RWPE2 (cell line): ENCODE measurements at regions not wholly inside any gene's neighbourhood (a gene's known extent, or its start where the extent isn't known, plus 50 kb on each side); places are given as distances from the start of the nearest gene placed in this dataset.

Experiments
- ATAC-seq: fragments of 200-7000 bp; cut with Tn5 transposase; 3 replicates; pipeline ENCODE4 v1.9.1; 2021; ENCODE audit warnings: low read depth
- DNase-seq: peaks from one replicate; pipeline ENCODE4 v3.0.0-alpha.2; 2020; ENCODE audit warnings: low spot score
- H3K27ac ChIP-seq: fragments of 450-650 bp; 2 replicates; pipeline ENCODE4 v1.5.1; 2017; ENCODE audit warnings: mild to moderate bottlenecking; ENCODE audit not compliant: poor library complexity, severe bottlenecking
- H3K27me3 ChIP-seq: fragments of 250-450 bp; sonication (Bioruptor Pico); 2 replicates; pipeline ENCODE4 v1.5.1; 2021; ENCODE audit warnings: mild to moderate bottlenecking, moderate library complexity; ENCODE audit not compliant: insufficient read depth, poor library complexity, severe bottlenecking
- H3K36me3 ChIP-seq: fragments of 250-450 bp; sonication (Bioruptor Pico); 2 replicates; pipeline ENCODE4 v1.5.1; 2020; ENCODE audit warnings: low read depth, mild to moderate bottlenecking, moderate library complexity
- H3K4me1 ChIP-seq: fragments of 250-450 bp; sonication (Bioruptor Pico); 2 replicates; pipeline ENCODE4 v1.5.1; 2021; ENCODE audit warnings: mild to moderate bottlenecking, moderate library complexity; ENCODE audit not compliant: insufficient read depth, poor library complexity, severe bottlenecking
- H3K4me3 ChIP-seq: fragments of 250-450 bp; sonication (Bioruptor Pico); 2 replicates; pipeline ENCODE4 v1.5.1; 2021; ENCODE audit warnings: mild to moderate bottlenecking, moderate library complexity; ENCODE audit not compliant: severe bottlenecking
- H3K9me3 ChIP-seq: fragments of 250-450 bp; sonication (Bioruptor Pico); 2 replicates; pipeline ENCODE4 v1.5.1; 2021; ENCODE audit warnings: mild to moderate bottlenecking, moderate library complexity; ENCODE audit not compliant: severe bottlenecking
- TF ChIP-seq, protein P1 (sequence below): fragments of 450-650 bp; IDR thresholded peaks from one replicate; pipeline ENCODE4 v1.5.1; 2017; ENCODE audit warnings: mild to moderate bottlenecking, moderate library complexity; ENCODE audit not compliant: poor library complexity, severe bottlenecking

DNA sequence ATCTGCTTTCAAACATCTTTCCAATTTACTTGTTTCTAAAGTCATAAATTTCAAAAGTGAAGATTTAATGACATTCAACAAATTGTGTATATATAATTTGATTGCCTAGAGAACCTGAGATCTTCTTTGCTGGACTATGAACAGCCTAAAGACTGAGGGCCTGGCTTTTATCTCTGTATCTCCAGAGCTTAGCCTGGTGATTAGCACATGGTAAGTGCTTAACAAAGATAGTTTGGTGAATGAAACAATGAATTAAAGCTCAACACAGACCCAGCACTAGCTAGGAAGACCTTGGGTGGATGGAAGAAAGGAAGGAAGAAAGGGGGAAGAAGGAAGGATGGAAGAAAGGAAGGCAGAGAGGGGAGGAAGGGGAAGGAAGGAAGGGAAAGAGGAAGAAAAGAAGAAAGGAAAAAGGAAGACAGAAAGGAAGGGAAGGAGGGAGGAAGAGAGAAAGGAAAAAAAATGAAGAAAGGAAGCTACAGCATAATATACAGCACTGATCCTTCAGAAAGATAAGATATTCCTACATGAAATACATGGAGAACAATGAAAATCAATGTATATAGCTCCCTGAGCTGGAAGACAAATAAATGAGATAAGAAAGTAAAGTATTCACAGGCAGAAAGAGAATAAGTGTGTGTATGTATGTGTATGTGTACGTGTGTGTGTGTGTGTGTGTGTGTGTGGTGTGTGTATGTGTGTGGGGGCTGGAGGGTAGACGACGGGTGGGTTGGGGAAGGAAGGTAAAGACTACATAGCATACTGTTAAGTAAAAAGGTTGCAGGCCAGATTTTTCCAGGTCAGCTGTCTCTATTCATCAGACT lies 318.2 kb downstream of the TNS1 start:
- H3K4me3 ChIP-seq: no peak overlapping the region
- no peaks in the 10 kb centered on the region for H3K9me3 ChIP-seq
- ATAC-seq (no peak), DNase-seq (no peak)
- no peaks in the 10 kb centered on the region for H3K27me3 ChIP-seq
- H3K36me3 ChIP-seq: no peaks in the 10 kb centered on the region
- no peak overlapping the region for H3K27ac ChIP-seq
- peaks cover 15% of the 10 kb centered on the region for H3K4me1 ChIP-seq
- TF ChIP-seq, protein P1, sequence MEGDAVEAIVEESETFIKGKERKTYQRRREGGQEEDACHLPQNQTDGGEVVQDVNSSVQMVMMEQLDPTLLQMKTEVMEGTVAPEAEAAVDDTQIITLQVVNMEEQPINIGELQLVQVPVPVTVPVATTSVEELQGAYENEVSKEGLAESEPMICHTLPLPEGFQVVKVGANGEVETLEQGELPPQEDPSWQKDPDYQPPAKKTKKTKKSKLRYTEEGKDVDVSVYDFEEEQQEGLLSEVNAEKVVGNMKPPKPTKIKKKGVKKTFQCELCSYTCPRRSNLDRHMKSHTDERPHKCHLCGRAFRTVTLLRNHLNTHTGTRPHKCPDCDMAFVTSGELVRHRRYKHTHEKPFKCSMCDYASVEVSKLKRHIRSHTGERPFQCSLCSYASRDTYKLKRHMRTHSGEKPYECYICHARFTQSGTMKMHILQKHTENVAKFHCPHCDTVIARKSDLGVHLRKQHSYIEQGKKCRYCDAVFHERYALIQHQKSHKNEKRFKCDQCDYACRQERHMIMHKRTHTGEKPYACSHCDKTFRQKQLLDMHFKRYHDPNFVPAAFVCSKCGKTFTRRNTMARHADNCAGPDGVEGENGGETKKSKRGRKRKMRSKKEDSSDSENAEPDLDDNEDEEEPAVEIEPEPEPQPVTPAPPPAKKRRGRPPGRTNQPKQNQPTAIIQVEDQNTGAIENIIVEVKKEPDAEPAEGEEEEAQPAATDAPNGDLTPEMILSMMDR: no peak

DNA sequence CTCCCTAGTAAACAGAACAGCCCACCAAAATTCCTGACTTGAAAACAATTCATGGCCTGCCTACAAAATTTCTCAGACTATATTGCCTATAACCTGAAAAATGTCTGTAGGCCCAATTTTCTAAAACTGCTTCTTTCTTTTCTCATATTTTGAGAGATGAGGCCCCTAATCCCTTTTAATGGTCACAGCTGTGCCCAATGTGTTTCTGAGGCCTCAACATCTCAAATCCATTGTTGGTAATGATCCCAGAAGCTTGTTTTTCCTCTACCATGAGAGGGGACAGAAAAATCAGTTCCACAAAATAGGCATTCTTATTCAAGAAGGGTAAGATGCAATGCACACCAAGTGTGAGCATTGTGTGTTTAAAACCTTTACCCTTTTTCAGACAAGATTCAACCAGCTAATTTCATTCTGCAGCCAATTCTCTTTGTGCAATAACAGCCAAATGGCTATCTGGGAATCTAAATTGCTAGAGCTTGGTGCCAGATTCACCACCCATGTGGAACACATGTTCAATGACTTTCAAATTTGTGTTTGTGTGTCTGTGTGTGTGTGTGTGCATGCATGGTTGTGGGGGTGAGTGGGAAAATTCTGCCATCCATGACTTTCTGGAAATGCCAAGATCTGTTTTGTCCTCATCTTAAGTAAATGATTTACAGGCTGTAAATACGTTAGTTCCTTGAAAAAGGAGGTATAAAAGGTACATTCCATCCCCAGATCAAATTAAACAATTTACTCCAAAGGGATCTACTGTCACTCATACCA lies 319.5 kb downstream of the TNS1 start:
- DNase-seq: no peak
- peaks cover 2% of the 10 kb centered on the region for H3K9me3 ChIP-seq
- no peaks in the 10 kb centered on the region for H3K36me3 ChIP-seq
- ATAC-seq: no peak
- TF ChIP-seq, protein P1: no peak
- peaks cover 15% of the 10 kb centered on the region for H3K4me1 ChIP-seq
- no peaks in the 10 kb centered on the region for H3K27me3 ChIP-seq
- no peak overlapping the region for H3K27ac ChIP-seq
- no peak overlapping the region for H3K4me3 ChIP-seq

DNA sequence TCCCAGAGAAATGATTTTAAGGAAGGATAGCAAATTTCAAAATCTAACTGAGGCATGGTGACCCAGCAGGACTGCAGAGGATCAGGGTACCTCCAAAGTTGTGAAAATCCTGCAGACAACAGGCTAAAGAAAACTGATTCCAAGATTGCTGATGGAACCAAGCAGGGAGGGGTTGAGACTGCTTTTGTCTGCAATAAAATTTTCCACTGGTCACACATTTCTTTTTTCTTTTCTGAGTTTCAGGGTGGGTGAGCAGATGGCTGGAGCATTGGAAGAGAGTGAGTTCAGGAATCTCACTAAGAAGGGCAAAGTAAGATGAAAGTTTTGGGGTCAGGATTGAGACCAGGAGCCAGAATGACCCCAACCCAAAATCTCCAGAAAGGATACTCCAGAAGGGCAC lies 321.0 kb downstream of the TNS1 start:
- H3K27ac ChIP-seq: no peak overlapping the region
- ATAC-seq (no peak), DNase-seq (no peak)
- H3K9me3 ChIP-seq: peaks cover 2% of the 10 kb centered on the region
- H3K4me3 ChIP-seq: no peak overlapping the region
- TF ChIP-seq, protein P1: no peak
- no peaks in the 10 kb centered on the region for H3K27me3 ChIP-seq
- H3K4me1 ChIP-seq: peaks cover 15% of the 10 kb centered on the region
- no peaks in the 10 kb centered on the region for H3K36me3 ChIP-seq

DNA sequence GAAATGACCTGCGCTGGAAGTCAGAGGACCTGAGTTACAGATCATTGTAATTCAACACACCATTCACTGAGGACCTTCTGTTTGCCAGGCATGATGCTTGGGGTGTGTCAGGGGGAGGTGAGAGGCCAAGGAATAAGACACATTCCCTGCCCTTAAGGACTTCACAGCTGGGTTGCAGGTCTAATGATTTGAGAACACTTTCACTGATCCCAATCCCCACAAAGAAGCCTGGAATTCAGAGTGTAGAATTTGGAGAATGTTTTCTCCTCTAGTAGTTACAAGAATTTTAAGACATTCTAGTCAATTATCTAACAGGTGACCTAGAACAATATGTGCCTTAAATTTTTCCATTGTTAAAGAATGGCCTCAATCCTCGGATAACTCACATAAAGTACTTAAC lies 322.4 kb downstream of the TNS1 start:
- H3K27me3 ChIP-seq: no peaks in the 10 kb centered on the region
- no peak overlapping the region for H3K27ac ChIP-seq
- no peak overlapping the region for H3K4me3 ChIP-seq
- H3K36me3 ChIP-seq: no peaks in the 10 kb centered on the region
- DNase-seq (no peak), ATAC-seq (no peak)
- TF ChIP-seq, protein P1: no peak
- peaks cover 6% of the 10 kb centered on the region for H3K4me1 ChIP-seq
- peaks cover 2% of the 10 kb centered on the region for H3K9me3 ChIP-seq
